Upper lobe of right lung (tissue), 1 donor: ENCODE measurements at regions not wholly inside any gene's neighbourhood (a gene's known extent, or its start where the extent isn't known, plus 50 kb on each side); places are given as distances from the start of the nearest gene placed in this dataset.
A peak's percentile ranks its signal among the peaks of the same experiment; 100 is the strongest.

Experiments
- ATAC-seq: fragments of 200-7000 bp; cut with Tn5 transposase; one replicate; pipeline ENCODE4 v1.9.1; 2020; ENCODE audit warnings: mild to moderate bottlenecking, moderate library complexity
- DNase-seq: peaks from one replicate; pipeline ENCODE4 v3.0.0-alpha.2; 2020
- H3K27ac ChIP-seq: fragments of 200-600 bp; one replicate; pipeline ENCODE4 v1.8.0; 2022
- H3K27me3 ChIP-seq: fragments of 200-600 bp; one replicate; pipeline ENCODE4 v1.8.0; 2022; ENCODE audit warnings: mild to moderate bottlenecking
- H3K36me3 ChIP-seq: fragments of 200-600 bp; one replicate; pipeline ENCODE4 v1.8.0; 2022
- H3K4me1 ChIP-seq: fragments of 200-600 bp; one replicate; pipeline ENCODE4 v1.8.0; 2022
- H3K4me3 ChIP-seq: fragments of 200-600 bp; one replicate; pipeline ENCODE4 v1.8.0; 2022; ENCODE audit warnings: mild to moderate bottlenecking
- H3K9me3 ChIP-seq: fragments of 200-600 bp; one replicate; pipeline ENCODE4 v1.8.0; 2022
- CTCF ChIP-seq: fragments of 200-600 bp; IDR thresholded peaks from one replicate; pipeline ENCODE4 v1.8.0; 2022; ENCODE audit warnings: antibody characterized with exemption
- intact Hi-C: fragments of 100-400 bp; cut with DNase I; formaldehyde crosslinking; loops from one replicate; pipeline ENCODE4 v1.11.0; 2022
- donor health status: DM: no; HTN: yes; CAD: no; lungs with severe emphysema.

DNA sequence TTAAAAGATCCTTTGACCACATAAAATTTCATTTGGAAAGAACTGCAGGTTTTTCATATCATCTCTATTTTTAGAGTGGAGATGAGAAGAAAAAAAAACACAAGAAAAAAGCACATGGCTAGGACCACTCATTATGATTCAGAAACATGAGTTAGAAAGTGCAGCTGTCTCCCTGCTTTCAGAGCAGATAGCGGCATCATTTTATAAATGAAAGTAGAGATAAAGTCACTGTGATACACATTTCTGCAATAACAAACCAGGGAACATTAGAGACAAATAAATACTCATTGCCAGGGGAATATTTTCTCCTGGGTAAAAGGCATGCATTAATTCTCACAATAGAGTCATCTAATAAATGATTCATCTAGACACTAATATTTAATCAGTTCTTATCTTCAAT is 87.5 kb upstream of the PLPPR4 start:
- intact Hi-C loops, result no loop called here

GRCh38 chr1:99177465-99177864 is 86.8 kb upstream of the PLPPR4 start:
- no peaks in the 10 kb centered on the region for H3K27me3 ChIP-seq
- H3K36me3 ChIP-seq, result no peaks in the 10 kb centered on the region
- no peaks in the 10 kb centered on the region for H3K9me3 ChIP-seq
- ATAC-seq (no peak), DNase-seq (no peak)
- no peak overlapping the region for H3K27ac ChIP-seq
- intact Hi-C loops, result no loop called here
- H3K4me1 ChIP-seq, result no peaks in the 10 kb centered on the region
- TF ChIP-seq CTCF, result no peak
- H3K4me3 ChIP-seq, result no peak overlapping the region

More for the DNA sequence above, 87.5 kb upstream of the PLPPR4 start:
- H3K36me3 ChIP-seq, result no peaks in the 10 kb centered on the region
- DNase-seq, result no peak
- H3K27me3 ChIP-seq, result no peaks in the 10 kb centered on the region
- no peak overlapping the region for H3K4me3 ChIP-seq
- H3K27ac ChIP-seq, result no peak overlapping the region
- no peaks in the 10 kb centered on the region for H3K9me3 ChIP-seq
- no peak for ATAC-seq
- no peaks in the 10 kb centered on the region for H3K4me1 ChIP-seq
- no peak for TF ChIP-seq CTCF

GRCh38 chr1:99180343-99180808 is 83.9 kb upstream of the PLPPR4 start:
- peak; percentile 83 for TF ChIP-seq CTCF
- Histone ChIP-seq H3K27me3 (no peaks in the 10 kb centered on the region), H3K9me3 (no peaks in the 10 kb centered on the region), H3K4me1 (no peaks in the 10 kb centered on the region), H3K36me3 (no peaks in the 10 kb centered on the region), H3K4me3 (no peak overlapping the region), H3K27ac (no peak overlapping the region)
- intact Hi-C loops, result loop anchor here (10.0 kb wide), 1 partner anchor 524 kb away; no protein-coding TSS in a partner anchor
- ATAC-seq (peak; percentile 96), DNase-seq (no peak)

GRCh38 chr1:99180915-99181314 is 83.4 kb upstream of the PLPPR4 start:
- intact Hi-C loops, result loop anchor here (10.0 kb wide), 1 partner anchor 524 kb away; no protein-coding TSS in a partner anchor

GRCh38 chr1:99181892-99182291 is 82.4 kb upstream of the PLPPR4 start:
- no peak overlapping the region for H3K4me3 ChIP-seq
- ATAC-seq, result no peak
- DNase-seq, result no peak
- H3K9me3 ChIP-seq, result no peaks in the 10 kb centered on the region
- H3K36me3 ChIP-seq, result no peaks in the 10 kb centered on the region
- no peak for TF ChIP-seq CTCF
- no peaks in the 10 kb centered on the region for H3K27me3 ChIP-seq
- intact Hi-C loops, result loop anchor here (10.0 kb wide), 1 partner anchor 523 kb away; no protein-coding TSS in a partner anchor
- H3K27ac ChIP-seq, result no peak overlapping the region
- H3K4me1 ChIP-seq, result no peaks in the 10 kb centered on the region

More at GRCh38 chr1:99180915-99181314, 83.4 kb upstream of the PLPPR4 start:
- H3K4me1 ChIP-seq, result no peaks in the 10 kb centered on the region
- no peaks in the 10 kb centered on the region for H3K27me3 ChIP-seq
- H3K36me3 ChIP-seq, result no peaks in the 10 kb centered on the region
- H3K4me3 ChIP-seq, result no peak overlapping the region
- no peak for TF ChIP-seq CTCF
- no peak overlapping the region for H3K27ac ChIP-seq
- ATAC-seq, result no peak
- no peak for DNase-seq
- H3K9me3 ChIP-seq, result no peaks in the 10 kb centered on the region

- no peak for DNase-seq
- H3K9me3 ChIP-seq, result no peaks in the 10 kb centered on the region
- H3K27me3 ChIP-seq, result no peaks in the 10 kb centered on the region
- no peaks in the 10 kb centered on the region for H3K36me3 ChIP-seq
- H3K4me3 ChIP-seq, result no peak overlapping the region
- H3K27ac ChIP-seq, result no peak overlapping the region
- H3K4me1 ChIP-seq, result no peaks in the 10 kb centered on the region
- TF ChIP-seq CTCF, result no peak
- intact Hi-C loops, result loop anchor here (10.0 kb wide), 1 partner anchor 520 kb away; no protein-coding TSS in a partner anchor
- ATAC-seq, result no peak
Measured at GRCh38 chr1:99185196-99185595, 79.1 kb upstream of the PLPPR4 start.
